ENCODE measurements at regions not wholly inside any gene's neighbourhood (a gene's known extent, or its start where the extent isn't known, plus 50 kb on each side); places are given as distances from the start of the nearest gene placed in this dataset.

DNA sequence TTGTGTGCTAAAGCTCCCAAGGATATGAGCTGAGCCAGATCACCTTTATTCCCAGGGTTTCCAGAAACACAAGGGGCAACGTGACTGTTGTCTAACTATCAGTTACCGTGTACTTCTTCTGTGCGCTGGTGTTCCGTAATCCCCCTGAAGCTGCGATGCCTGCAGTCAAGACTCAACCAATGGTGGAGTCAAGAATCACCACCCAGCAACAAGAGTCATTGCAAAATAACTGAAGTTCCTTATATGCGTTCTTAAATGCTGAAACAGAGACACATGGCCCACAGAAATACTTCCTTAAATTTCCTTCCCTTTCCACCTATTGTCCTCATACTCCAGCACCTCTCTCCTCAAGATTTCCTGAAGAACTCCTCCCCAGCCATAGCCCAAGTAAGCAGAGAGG, 200.2 kb downstream of the KATNAL1 start:
- no peak for DNase-seq

- no peak for DNase-seq
These were observed 202.0 kb downstream of the KATNAL1 start for GRCh38 chr13:30105381-30105780.

- no peak for DNase-seq
These were observed 204.1 kb downstream of the KATNAL1 start for GRCh38 chr13:30103161-30103840.

- no peak for DNase-seq
These were observed 207.1 kb downstream of the KATNAL1 start for GRCh38 chr13:30100226-30100625.

GRCh38 chr13:30097701-30098100, 209.7 kb downstream of the KATNAL1 start:
- no peak for DNase-seq

DNA sequence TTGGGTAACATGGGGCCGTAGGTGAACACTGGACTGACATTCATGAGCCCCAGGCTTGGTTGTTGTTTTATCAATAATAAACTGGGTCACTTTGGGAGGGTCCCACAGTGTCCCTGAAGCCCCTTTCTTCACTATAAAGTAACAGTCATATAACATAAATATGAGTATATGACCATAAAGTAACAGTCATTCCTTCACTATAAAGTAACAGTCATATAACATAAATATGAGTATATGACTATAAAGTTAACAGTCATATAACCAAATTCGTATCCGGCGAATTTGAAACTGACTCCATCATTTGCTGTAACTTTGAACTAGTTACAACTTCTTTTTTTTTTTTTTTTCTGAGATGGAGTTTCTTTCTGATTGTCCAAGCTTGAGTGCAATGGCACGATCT, 210.3 kb downstream of the KATNAL1 start:
- no peak for DNase-seq

DNA sequence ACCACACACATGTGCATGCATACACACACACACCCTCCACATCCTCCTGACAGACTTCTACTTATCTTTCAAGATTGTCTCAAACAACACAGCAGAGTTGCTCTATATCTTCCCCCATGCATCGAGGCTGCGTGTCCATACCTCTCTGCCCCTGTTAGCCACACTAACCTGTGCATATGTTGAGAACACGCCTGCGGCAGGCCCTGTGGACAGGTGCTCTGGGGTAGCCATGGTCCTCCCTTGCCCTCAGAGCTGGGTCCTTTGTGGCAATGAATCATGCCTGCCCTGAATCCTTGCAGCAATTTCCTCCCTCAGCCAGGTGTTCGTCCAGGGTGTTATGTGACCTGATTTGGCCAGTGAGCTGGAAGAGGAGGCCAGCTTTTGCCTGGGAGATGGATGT, 213.3 kb downstream of the KATNAL1 start:
- DNase-seq, result no peak

DNA sequence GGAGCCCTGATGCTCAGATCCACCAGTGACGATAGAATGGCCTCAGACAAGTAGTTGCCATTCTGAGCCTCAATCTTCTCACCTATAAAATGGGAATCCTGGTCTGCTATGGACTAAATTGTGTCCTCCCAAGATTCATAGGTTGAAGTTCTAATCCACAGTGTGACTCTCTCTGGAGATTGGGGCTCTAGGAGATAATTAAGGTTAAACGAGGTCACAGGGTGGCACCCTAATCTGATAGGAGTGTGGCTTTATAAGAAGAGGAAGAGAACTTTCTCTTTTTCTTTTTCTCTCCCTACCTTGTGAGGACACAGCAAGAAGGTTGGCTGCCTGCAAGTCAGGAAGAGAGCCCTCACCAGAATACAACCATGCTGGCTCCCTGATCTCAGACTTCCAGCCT, 214.1 kb downstream of the KATNAL1 start:
- no peak for DNase-seq

GRCh38 chr13:30091691-30092090, 215.7 kb downstream of the KATNAL1 start:
- DNase-seq, result no peak

DNA sequence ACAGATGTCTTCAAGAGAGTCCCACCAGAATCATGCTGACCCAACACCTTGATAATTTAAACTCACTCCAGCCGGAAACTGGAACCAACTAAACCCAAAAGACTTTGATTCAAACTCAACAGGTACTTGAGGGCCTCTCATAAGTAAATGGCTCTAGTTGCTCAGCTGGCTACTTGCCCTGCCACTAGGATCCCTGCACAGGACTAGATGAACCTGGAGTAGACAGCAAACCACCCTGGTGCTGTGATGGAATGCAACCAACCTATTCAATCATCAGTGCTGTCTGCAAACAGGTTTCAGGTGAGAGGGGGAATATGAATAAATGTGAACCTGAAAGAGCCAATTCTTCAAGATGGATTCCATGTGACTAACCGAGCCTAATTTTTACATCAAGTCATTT, 216.3 kb downstream of the KATNAL1 start:
- DNase-seq, result no peak

GRCh38 chr13:30088312-30088855, 219.0 kb downstream of the KATNAL1 start:
- DNase-seq, result no peak

DNA sequence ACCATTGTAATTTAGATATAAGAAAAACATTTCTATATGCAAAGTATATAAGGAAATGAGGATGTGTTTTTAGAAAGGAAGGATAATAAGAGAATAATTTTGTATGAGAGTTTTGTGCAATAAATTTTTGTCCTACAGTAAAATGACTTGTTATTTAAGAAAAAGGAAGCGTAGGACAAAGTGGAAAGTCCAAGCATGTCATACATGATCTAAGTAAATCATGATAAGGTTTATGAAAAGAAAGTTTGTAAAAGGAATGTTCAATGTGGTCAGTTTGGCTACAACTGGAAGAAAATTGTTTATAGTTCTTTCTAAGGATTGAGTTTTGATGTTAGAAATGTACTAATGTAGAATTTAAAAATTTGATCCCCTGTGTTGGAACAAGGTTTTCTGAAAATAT, 222.3 kb downstream of the KATNAL1 start:
- no peak for DNase-seq

DNA sequence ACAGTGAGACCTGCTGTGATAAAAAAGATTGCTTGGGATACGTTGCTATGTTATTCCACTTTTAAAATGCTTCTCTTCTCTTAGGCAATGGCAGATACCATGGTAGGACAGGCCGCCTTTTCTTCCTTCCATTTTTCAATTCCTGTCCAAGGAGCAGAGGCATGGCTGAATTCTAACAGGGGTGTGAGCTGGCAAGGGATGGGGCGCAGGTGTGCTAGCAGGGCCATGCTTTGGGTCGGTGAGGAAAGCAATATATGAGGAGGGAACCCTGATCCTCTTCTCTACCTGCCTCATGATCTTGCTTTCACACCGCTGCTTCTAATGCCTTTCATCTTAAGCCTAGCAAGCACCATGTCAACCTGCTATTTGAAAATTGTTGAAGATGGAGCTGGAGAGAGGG, 225.0 kb downstream of the KATNAL1 start:
- no peak for DNase-seq

- no peak for DNase-seq
These were observed 226.0 kb downstream of the KATNAL1 start for GRCh38 chr13:30081331-30081730.

GRCh38 chr13:30079501-30079900, 227.8 kb downstream of the KATNAL1 start:
- no peak for DNase-seq

DNA sequence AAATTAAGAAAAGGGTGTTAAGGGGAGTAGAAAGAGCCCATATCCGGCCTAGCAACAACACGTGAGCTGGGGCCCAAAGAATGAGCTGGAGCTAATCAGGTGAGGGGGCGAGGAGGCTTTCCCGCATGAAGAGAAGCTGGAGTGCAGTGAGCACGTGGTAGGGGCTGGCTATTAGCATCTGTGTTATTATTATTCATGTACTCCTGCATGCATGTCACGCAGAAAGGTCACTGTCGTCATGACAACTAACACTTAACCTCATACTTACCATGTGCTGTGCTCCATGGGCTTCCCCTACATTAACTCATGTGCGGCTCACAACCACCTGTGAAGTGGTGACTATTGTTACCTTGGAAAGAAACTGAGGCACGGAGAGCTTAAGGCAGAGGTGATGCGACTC, 227.6 kb upstream of the UBL3 start:
- no peak for DNase-seq

GRCh38 chr13:30077240-30077735, 226.9 kb upstream of the UBL3 start:
- no peak for DNase-seq

DNA sequence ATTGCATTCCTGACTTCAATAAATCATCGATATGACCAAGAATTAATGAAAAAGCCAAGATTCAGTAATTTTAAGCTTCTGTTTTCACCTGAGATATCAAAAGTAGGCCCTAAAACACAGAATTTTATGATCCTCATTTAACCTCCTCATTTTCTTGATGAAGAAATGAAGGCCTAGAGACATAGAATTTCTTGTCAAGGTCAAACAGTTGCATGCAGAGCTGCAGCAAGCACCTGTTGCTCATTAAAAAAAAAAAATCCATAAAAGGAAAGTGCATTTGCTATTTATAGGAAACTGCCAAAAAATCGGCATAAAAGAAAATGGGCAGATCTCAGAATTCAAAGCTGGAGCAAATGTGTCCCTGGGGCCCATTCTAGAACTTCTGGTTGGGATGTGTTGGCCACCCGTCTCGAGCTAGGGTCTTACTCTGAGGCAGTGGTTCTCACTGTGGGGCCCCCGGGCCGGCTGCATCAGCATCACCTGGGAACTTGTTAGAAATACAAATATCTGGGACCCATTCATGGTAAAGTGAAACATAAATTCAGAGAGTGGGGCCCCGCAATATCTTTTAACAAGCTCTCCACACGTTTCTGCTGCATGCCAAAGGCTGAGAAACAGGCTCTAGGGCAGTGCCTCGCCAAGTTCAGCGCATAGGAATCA, 224.7 kb upstream of the UBL3 start:
- DNase-seq, result no peak

GRCh38 chr13:30074431-30074830, 224.0 kb upstream of the UBL3 start:
- DNase-seq, result no peak

- DNase-seq, result no peak
These were observed 222.4 kb upstream of the UBL3 start for GRCh38 chr13:30072818-30073186.

DNA sequence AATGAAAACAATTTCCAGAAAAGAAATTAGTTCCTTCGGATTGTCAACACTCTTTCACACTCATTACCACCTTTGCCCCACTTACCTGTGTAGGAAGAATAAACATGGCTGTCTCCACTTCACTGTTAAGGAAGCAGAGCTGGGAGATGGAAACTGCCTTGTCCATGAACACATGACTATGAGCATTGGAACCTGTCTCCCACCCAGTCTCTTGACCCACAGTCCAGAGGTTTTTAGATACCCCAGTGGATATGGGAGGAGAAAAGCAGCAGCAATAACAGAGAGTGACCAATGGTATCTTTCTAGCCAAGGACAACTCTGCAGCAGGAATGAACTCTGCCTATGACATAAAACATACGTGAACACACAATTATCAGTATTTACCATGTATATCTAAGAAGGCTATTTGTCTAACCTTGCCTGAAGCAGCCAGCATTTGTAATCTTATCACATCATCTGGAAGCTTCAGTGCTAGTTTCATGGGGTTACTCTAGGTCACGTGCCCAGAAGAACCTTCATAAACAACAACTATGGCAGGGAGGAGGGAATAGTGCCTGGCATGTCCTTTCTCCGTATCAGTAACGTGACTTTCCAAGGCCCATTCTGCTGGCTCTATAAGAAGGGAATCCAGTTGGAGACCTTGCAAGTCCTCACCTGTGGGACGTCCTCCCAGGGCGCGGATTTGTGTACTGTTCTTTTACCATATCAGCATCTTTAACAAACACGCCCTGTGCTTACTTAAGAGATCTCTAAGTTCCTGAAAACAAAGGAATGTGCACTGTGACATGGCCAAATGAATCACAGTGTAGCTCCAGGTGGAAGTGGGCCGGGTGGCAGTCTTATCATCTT, 221.8 kb upstream of the UBL3 start:
- DNase-seq, result no peak

- DNase-seq, result no peak
These were observed 214.8 kb upstream of the UBL3 start for GRCh38 chr13:30065181-30065580.

DNA sequence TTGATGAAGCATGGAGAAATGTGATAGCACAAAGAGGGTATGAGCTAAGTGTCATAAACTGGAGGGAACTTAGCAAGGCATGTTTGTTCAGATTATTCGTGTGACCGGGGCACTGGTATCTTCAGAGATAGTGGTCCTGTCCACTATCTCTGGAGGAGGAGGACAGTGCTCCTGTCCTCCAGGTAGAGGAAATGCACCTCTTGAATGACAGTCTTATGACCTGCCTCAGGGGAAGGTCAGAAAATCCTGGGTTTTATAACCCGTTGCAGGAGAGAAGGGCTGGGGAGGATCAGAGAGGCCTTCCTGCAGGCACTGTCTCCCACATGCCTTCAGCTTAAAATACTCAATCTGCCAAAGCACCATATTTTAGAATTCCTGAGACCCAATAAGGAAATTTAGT, 213.5 kb upstream of the UBL3 start:
- no peak for DNase-seq

GRCh38 chr13:30061217-30061616, 210.8 kb upstream of the UBL3 start:
- DNase-seq, result no peak
